Activated B cell treated with CpG ODN at 0.5 μM for 24 hours (primary cell): ENCODE measurements at regions not wholly inside any gene's neighbourhood (a gene's known extent, or its start where the extent isn't known, plus 50 kb on each side); places are given as distances from the start of the nearest gene placed in this dataset.

Experiments used
- ATAC-seq: fragments of 200-7000 bp; cut with Tn5 transposase; one replicate; pipeline ENCODE4 v1.10.0; 2021; ENCODE audit warnings: low read depth, mild to moderate bottlenecking, moderate library complexity
- CTCF ChIA-PET: fragments of 350-600 bp; sonication (Branson Sonifier 250); formaldehyde crosslinking; loops from one replicate; lab custom pipeline; 2021; ENCODE audit warnings: antibody characterized with exemption; lab: Charles Lee
- POLR2A ChIA-PET: fragments of 350-600 bp; sonication (Branson Sonifier 250); formaldehyde crosslinking; loops from one replicate; lab custom pipeline; 2021; ENCODE audit warnings: antibody characterized with exemption; lab: Charles Lee
- DNase-seq: peaks from one replicate; pipeline ENCODE4 v3.0.0; 2022
- H3K27ac Mint-ChIP-seq: one replicate; pipeline ENCODE4 v1.8.0; 2020; ENCODE audit warnings: mixed read lengths
- H3K27me3 Mint-ChIP-seq: one replicate; pipeline ENCODE4 v1.8.0; 2021; ENCODE audit warnings: mixed read lengths
- H3K36me3 Mint-ChIP-seq: one replicate; pipeline ENCODE4 v1.8.0; 2021; ENCODE audit warnings: low read depth, mixed read lengths
- H3K4me1 Mint-ChIP-seq: one replicate; pipeline ENCODE4 v1.8.0; 2021; ENCODE audit warnings: mixed read lengths
- H3K4me3 Mint-ChIP-seq: one replicate; pipeline ENCODE4 v1.8.0; 2020; ENCODE audit warnings: mild to moderate bottlenecking, mixed read lengths
- H3K9me3 Mint-ChIP-seq: one replicate; pipeline ENCODE4 v1.8.0; 2020; ENCODE audit warnings: mixed read lengths
- intact Hi-C: fragments of 100-400 bp; cut with micrococcal nuclease; formaldehyde crosslinking; loops from one replicate; pipeline ENCODE4 v1.15.1; 2024
- TF ChIP-seq, protein P1 (sequence below): fragments of 200-600 bp; IDR thresholded peaks from one replicate; pipeline ENCODE4 v1.8.0; 2022; ENCODE audit warnings: antibody characterized with exemption, mild to moderate bottlenecking

GRCh38 chr10:84901885-84902284 lies 573.5 kb downstream of the CCSER2 start:
- ATAC-seq (no peak), DNase-seq (no peak)
- ChIA-PET POLR2A (no interaction called here), CTCF (no interaction called here)
- no peak overlapping the region for H3K4me3 Mint-ChIP-seq
- H3K27ac Mint-ChIP-seq: no peak overlapping the region
- no peaks in the 10 kb centered on the region for H3K9me3 Mint-ChIP-seq
- no peaks in the 10 kb centered on the region for H3K4me1 Mint-ChIP-seq
- intact Hi-C loops: no loop called here
- H3K27me3 Mint-ChIP-seq: no peaks in the 10 kb centered on the region
- no peaks in the 10 kb centered on the region for H3K36me3 Mint-ChIP-seq
- TF ChIP-seq, protein P1, sequence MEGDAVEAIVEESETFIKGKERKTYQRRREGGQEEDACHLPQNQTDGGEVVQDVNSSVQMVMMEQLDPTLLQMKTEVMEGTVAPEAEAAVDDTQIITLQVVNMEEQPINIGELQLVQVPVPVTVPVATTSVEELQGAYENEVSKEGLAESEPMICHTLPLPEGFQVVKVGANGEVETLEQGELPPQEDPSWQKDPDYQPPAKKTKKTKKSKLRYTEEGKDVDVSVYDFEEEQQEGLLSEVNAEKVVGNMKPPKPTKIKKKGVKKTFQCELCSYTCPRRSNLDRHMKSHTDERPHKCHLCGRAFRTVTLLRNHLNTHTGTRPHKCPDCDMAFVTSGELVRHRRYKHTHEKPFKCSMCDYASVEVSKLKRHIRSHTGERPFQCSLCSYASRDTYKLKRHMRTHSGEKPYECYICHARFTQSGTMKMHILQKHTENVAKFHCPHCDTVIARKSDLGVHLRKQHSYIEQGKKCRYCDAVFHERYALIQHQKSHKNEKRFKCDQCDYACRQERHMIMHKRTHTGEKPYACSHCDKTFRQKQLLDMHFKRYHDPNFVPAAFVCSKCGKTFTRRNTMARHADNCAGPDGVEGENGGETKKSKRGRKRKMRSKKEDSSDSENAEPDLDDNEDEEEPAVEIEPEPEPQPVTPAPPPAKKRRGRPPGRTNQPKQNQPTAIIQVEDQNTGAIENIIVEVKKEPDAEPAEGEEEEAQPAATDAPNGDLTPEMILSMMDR: no peak

GRCh38 chr10:84902553-84902952 lies 574.2 kb downstream of the CCSER2 start:
- DNase-seq (no peak), ATAC-seq (no peak)
- H3K4me3 Mint-ChIP-seq: no peak overlapping the region
- H3K9me3 Mint-ChIP-seq: no peaks in the 10 kb centered on the region
- intact Hi-C loops: no loop called here
- ChIA-PET POLR2A (no interaction called here), CTCF (no interaction called here)
- H3K27ac Mint-ChIP-seq: no peak overlapping the region
- H3K27me3 Mint-ChIP-seq: no peaks in the 10 kb centered on the region
- no peaks in the 10 kb centered on the region for H3K4me1 Mint-ChIP-seq
- no peaks in the 10 kb centered on the region for H3K36me3 Mint-ChIP-seq
- TF ChIP-seq, protein P1: no peak

GRCh38 chr10:84903320-84903719 lies 574.9 kb downstream of the CCSER2 start:
- TF ChIP-seq, protein P1: no peak
- intact Hi-C loops: no loop called here
- H3K27me3 Mint-ChIP-seq: no peaks in the 10 kb centered on the region
- no peaks in the 10 kb centered on the region for H3K9me3 Mint-ChIP-seq
- DNase-seq (no peak), ATAC-seq (no peak)
- no peak overlapping the region for H3K4me3 Mint-ChIP-seq
- CTCF ChIA-PET: no interaction called here
- H3K36me3 Mint-ChIP-seq: no peaks in the 10 kb centered on the region
- H3K4me1 Mint-ChIP-seq: no peaks in the 10 kb centered on the region
- POLR2A ChIA-PET: no interaction called here
- no peak overlapping the region for H3K27ac Mint-ChIP-seq

DNA sequence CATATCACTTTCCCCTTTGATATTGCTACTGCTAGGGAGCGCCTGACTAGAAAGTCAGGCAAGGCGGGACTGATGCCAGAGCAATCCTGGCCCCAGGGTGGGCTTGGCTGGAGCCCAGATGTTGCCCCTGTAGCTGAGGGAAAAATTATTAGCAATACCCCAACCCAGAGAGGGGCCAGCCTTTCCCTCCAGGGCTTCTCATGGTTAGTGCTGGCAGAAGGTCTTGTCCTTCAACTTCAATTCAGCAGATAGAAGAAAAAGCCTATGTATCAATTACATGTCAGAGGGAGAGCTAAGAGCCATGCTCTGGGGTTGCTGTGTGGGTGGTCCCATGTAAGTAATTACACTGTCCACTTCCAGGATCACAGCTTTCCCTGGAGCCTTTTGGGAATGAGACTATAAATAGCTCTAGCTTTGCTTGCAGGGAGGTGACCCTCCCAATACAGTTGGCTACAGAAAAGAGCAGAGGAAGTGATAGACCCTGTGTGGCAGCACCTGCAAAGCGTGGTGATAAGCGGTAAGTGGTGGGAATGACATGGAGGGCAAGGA lies 579.1 kb downstream of the CCSER2 start:
- Mint-ChIP-seq H3K27me3 (no peaks in the 10 kb centered on the region), H3K36me3 (no peaks in the 10 kb centered on the region), H3K4me3 (no peak overlapping the region), H3K4me1 (no peaks in the 10 kb centered on the region), H3K27ac (no peak overlapping the region), H3K9me3 (no peaks in the 10 kb centered on the region)
- TF ChIP-seq, protein P1: no peak
- DNase-seq (no peak), ATAC-seq (no peak)
- ChIA-PET CTCF (no interaction called here), POLR2A (no interaction called here)
- intact Hi-C loops: no loop called here

GRCh38 chr10:84908491-84908890 lies 580.1 kb downstream of the CCSER2 start:
- ChIA-PET POLR2A (no interaction called here), CTCF (no interaction called here)
- no peaks in the 10 kb centered on the region for H3K36me3 Mint-ChIP-seq
- TF ChIP-seq, protein P1: no peak
- no peaks in the 10 kb centered on the region for H3K9me3 Mint-ChIP-seq
- intact Hi-C loops: no loop called here
- H3K27me3 Mint-ChIP-seq: no peaks in the 10 kb centered on the region
- H3K4me1 Mint-ChIP-seq: no peaks in the 10 kb centered on the region
- DNase-seq: no peak
- no peak overlapping the region for H3K27ac Mint-ChIP-seq
- no peak for ATAC-seq
- H3K4me3 Mint-ChIP-seq: no peak overlapping the region
